Pancreas (tissue), 10 donors: ENCODE measurements at regions not wholly inside any gene's neighbourhood (a gene's known extent, or its start where the extent isn't known, plus 50 kb on each side); places are given as distances from the start of the nearest gene placed in this dataset.

Source experiments
- ATAC-seq, 4 donors: fragments of 200-7000 bp; cut with Tn5 transposase; one replicate each; pipeline versions ENCODE4 v1.8.0 to v1.9.1; 2020; ENCODE audit warnings: mild to moderate bottlenecking in 4 of 4, moderate library complexity in 4 of 4
- DNase-seq, 6 donors: peaks; one replicate each; pipeline ENCODE4 v3.0.0-alpha.2; 2020
- FAIRE-seq: peaks from 2 replicates; lab custom pipeline; 2012; peaks lifted over from hg19 to GRCh38; lab: Jason Lieb, UNC
- H3K27ac ChIP-seq, 4 donors: fragments of 200-600 bp; sonication (generic); 1 replicate in 3 of 4; 2 replicates in 1 of 4; pipeline versions ENCODE4 v1.5.0 to v1.8.0; 2020
- H3K27me3 ChIP-seq, 4 donors: fragments of 200-600 bp; one replicate each; pipeline ENCODE4 v1.8.0; 2021
- H3K36me3 ChIP-seq, 3 donors: fragments of 200-600 bp; sonication (generic) in 1 of 3; one replicate each; pipeline versions ENCODE4 v1.5.0 to v1.8.0; 2020 to 2021
- H3K4me1 ChIP-seq, 3 donors: fragments of 200-600 bp; one replicate each; pipeline ENCODE4 v1.8.0; 2021
- H3K4me3 ChIP-seq, 4 donors: fragments of 200-600 bp; sonication (generic) in 2 of 4; one replicate each; pipeline versions ENCODE4 v1.5.0 to v1.8.0; 2020 to 2021
- H3K9me3 ChIP-seq, 4 donors: fragments of 200-600 bp; one replicate each; pipeline ENCODE4 v1.8.0; 2021
- CTCF ChIP-seq, 4 donors: fragments of 200-600 bp; sonication (generic) in 3 of 4; IDR thresholded peaks; one replicate each; pipeline versions ENCODE4 v1.5.0 to v1.8.0; 2021; ENCODE audit warnings: antibody characterized with exemption in 4 of 4
- WGBS, 2 donors: extraction: QIAGEN DNeasy Blood & Tissue Kit; methylation state at CpG; one replicate each; pipeline ENCODE4 v1.1.7; 2013; 5-methylcytosine and 5-hydroxymethylcytosine counted together
- intact Hi-C, 3 donors: fragments of 100-400 bp; cut with DNase I; formaldehyde crosslinking; loops; one replicate each; pipeline versions ENCODE4 v1.11.1 to v1.14.2; 2022
- donor health status: healthy with polysubstance abuse.
- donor health status: DM: no; HTN: no; CAD: no; lungs with moderate emphysema.
- donor health status: DM: no; HTN: no; CAD: no.
- donor health status: control.
- donor health status: control.
- donor health status: Bipolar disorder and iron deficiency.
- donor health status: DM: yes; HTN: yes; CAD: no.
- donor health status: DM: no; HTN: no; CAD: no.
- donor health status: DM: no; HTN: no; CAD: no.
- donor health status: DM: yes; HTN: yes; CAD: no.

GRCh38 chr4:187188741-187189140 is 465.1 kb upstream of the FAT1 start:
- no peak for TF ChIP-seq CTCF (IDR thresholded peaks at IDR 0.05)
- no peak overlapping the region for H3K4me3 ChIP-seq
- no peaks in the 10 kb centered on the region for H3K36me3 ChIP-seq
- no peaks in the 10 kb centered on the region for H3K27me3 ChIP-seq
- H3K27ac ChIP-seq: no peak overlapping the region
- no peak for DNase-seq
- 86 to 92% methylated on average over 3 of the region's 3 CpGs for WGBS, 2 donors
- ATAC-seq: no peak
- FAIRE-seq: no peak
- no peaks in the 10 kb centered on the region for H3K9me3 ChIP-seq
- no peaks in the 10 kb centered on the region for H3K4me1 ChIP-seq
- intact Hi-C loops: no loop called here

GRCh38 chr4:187190390-187190789 is 466.7 kb upstream of the FAT1 start:
- no peak overlapping the region for H3K4me3 ChIP-seq
- H3K36me3 ChIP-seq: no peaks in the 10 kb centered on the region
- no peaks in the 10 kb centered on the region for H3K9me3 ChIP-seq
- no peak for TF ChIP-seq CTCF (IDR thresholded peaks at IDR 0.05)
- no peaks in the 10 kb centered on the region for H3K4me1 ChIP-seq
- no peak overlapping the region for H3K27ac ChIP-seq
- DNase-seq (no peak), FAIRE-seq (no peak), ATAC-seq (no peak)
- 35 to 41% methylated on average over 1 of the region's 1 CpG for WGBS, 2 donors
- intact Hi-C loops: no loop called here
- H3K27me3 ChIP-seq: no peaks in the 10 kb centered on the region

- no peak for TF ChIP-seq CTCF (IDR thresholded peaks at IDR 0.05)
- H3K36me3 ChIP-seq: no peaks in the 10 kb centered on the region
- DNase-seq (no peak), FAIRE-seq (no peak), ATAC-seq (no peak)
- H3K9me3 ChIP-seq: no peaks in the 10 kb centered on the region
- no peaks in the 10 kb centered on the region for H3K4me1 ChIP-seq
- no peaks in the 10 kb centered on the region for H3K27me3 ChIP-seq
- 73 to 76% methylated on average over 5 of the region's 5 CpGs for WGBS, 2 donors
- no peak overlapping the region for H3K27ac ChIP-seq
- H3K4me3 ChIP-seq: no peak overlapping the region
- intact Hi-C loops: no loop called here
These were observed 468.0 kb upstream of the FAT1 start for GRCh38 chr4:187191676-187192075.

- H3K27ac ChIP-seq: no peak overlapping the region
- no peak for TF ChIP-seq CTCF (IDR thresholded peaks at IDR 0.05)
- H3K4me1 ChIP-seq: no peaks in the 10 kb centered on the region
- H3K27me3 ChIP-seq: no peaks in the 10 kb centered on the region
- ATAC-seq (no peak), DNase-seq (no peak), FAIRE-seq (no peak)
- H3K9me3 ChIP-seq: no peaks in the 10 kb centered on the region
- no peaks in the 10 kb centered on the region for H3K36me3 ChIP-seq
- intact Hi-C loops: no loop called here
- no peak overlapping the region for H3K4me3 ChIP-seq
- 84 to 86% methylated on average over 9 of the region's 9 CpGs for WGBS, 2 donors
These were observed 468.6 kb upstream of the FAT1 start for GRCh38 chr4:187192266-187192665.

GRCh38 chr4:187193141-187193540 is 469.5 kb upstream of the FAT1 start:
- WGBS, 2 donors: 51 to 70% methylated on average over 3 of the region's 3 CpGs

More at GRCh38 chr4:187193141-187193540, 469.5 kb upstream of the FAT1 start:
- no peak overlapping the region for H3K4me3 ChIP-seq
- no peak for FAIRE-seq
- no peak overlapping the region for H3K27ac ChIP-seq
- ATAC-seq: peak in 1 of 4 donors; percentile 16
- H3K9me3 ChIP-seq: no peaks in the 10 kb centered on the region
- TF ChIP-seq CTCF (IDR thresholded peaks at IDR 0.05): no peak
- no peak for DNase-seq
- H3K4me1 ChIP-seq: no peaks in the 10 kb centered on the region
- intact Hi-C loops: no loop called here
- no peaks in the 10 kb centered on the region for H3K27me3 ChIP-seq
- no peaks in the 10 kb centered on the region for H3K36me3 ChIP-seq
